ENCODE measurements at regions not wholly inside any gene's neighbourhood (a gene's known extent, or its start where the extent isn't known, plus 50 kb on each side); places are given as distances from the start of the nearest gene placed in this dataset.

DNA sequence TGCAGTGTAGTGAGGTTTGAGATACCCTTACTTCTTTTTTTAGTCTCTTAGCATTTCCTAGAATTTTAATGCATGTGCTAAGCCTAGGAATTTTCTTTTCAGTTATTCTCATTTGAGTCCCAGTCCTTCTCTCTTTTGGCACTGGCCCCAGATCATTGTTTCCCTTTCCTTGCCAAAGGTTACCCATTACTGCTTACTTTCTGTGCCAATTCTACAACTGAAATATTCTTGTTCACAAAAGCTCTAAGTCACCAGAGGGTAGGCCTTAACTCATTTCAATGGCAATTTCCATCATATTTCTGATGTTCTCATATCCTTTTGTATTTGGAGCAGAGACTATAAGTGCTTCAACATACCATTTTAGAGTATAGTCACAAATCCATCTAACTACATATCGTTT lies 199.6 kb upstream of the CBLB start:
- H3K9me2 ChIP-seq (ENCODE audit: low read depth, low read length) = no peaks in the 10 kb centered on the region
- TF ChIP-seq, protein P1, sequence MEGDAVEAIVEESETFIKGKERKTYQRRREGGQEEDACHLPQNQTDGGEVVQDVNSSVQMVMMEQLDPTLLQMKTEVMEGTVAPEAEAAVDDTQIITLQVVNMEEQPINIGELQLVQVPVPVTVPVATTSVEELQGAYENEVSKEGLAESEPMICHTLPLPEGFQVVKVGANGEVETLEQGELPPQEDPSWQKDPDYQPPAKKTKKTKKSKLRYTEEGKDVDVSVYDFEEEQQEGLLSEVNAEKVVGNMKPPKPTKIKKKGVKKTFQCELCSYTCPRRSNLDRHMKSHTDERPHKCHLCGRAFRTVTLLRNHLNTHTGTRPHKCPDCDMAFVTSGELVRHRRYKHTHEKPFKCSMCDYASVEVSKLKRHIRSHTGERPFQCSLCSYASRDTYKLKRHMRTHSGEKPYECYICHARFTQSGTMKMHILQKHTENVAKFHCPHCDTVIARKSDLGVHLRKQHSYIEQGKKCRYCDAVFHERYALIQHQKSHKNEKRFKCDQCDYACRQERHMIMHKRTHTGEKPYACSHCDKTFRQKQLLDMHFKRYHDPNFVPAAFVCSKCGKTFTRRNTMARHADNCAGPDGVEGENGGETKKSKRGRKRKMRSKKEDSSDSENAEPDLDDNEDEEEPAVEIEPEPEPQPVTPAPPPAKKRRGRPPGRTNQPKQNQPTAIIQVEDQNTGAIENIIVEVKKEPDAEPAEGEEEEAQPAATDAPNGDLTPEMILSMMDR (IDR thresholded peaks at IDR 0.05; ENCODE audit: low read length) = no peak
- no peak for TF ChIP-seq EZH2 (IDR thresholded peaks at IDR 0.05; ENCODE audit: borderline replicate concordance, low read length)
- H3K9ac ChIP-seq (ENCODE audit: low read length) = no peak overlapping the region
- H3F3A ChIP-seq (ENCODE audit: insufficient read depth, low read length) = no peaks in the 10 kb centered on the region
- H3K4me2 ChIP-seq (ENCODE audit: low read length) = no peak overlapping the region
- H3K4me1 ChIP-seq (ENCODE audit: insufficient read depth, low read length, severe bottlenecking) = no peaks in the 10 kb centered on the region
- peak overlapping the region; percentile 13; the same call in 1 of the 2 replicates for H2AFZ ChIP-seq (ENCODE audit: low read length)
- H3K79me2 ChIP-seq (ENCODE audit: insufficient read depth, low read length) = no peaks in the 10 kb centered on the region
- no peaks in the 10 kb centered on the region for H3K27me3 ChIP-seq (ENCODE audit: insufficient read depth, low read length)
- H3K27ac ChIP-seq (ENCODE audit: low read depth, low read length, poor library complexity, severe bottlenecking) = no peak overlapping the region
- no peak overlapping the region for H3K4me3 ChIP-seq (ENCODE audit: low read depth, low read length, poor library complexity, severe bottlenecking)
- H3K36me3 ChIP-seq (ENCODE audit: insufficient read depth, low read length) = no peaks in the 10 kb centered on the region
- H3K9me3 ChIP-seq (ENCODE audit: low read length) = 0 out of 2 replicates have a peak, but pooled peaks cover 3% of the 10 kb centered on the region
- H4K20me1 ChIP-seq (ENCODE audit: insufficient read depth, low read length) = no peaks in the 10 kb centered on the region

DNA sequence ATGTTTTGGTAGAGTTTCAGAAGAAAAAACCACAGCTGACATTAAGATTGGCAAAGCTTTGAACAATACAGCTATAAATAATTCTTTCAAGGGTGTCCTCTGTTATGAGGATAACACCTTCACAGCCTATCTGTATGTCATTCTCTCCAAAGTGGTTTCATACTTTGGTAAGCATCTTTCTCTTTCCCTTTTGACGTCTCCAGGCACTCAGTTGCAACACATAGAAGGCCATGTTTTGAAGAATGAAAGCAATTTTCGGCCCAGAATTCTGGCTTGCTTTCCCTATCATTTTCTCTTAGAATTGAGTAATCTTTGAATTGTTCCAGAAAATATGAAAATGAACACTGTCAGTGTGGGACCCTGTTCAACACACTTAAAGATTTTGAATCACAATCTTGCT lies 200.0 kb upstream of the CBLB start:
- Histone ChIP-seq H4K20me1 (ENCODE audit: insufficient read depth, low read length) (no peaks in the 10 kb centered on the region), H3K36me3 (ENCODE audit: insufficient read depth, low read length) (no peaks in the 10 kb centered on the region), H3K4me3 (ENCODE audit: low read depth, low read length, poor library complexity, severe bottlenecking) (no peak overlapping the region), H3F3A (ENCODE audit: insufficient read depth, low read length) (no peaks in the 10 kb centered on the region), H3K9me2 (ENCODE audit: low read depth, low read length) (no peaks in the 10 kb centered on the region), H3K9me3 (ENCODE audit: low read length) (0 out of 2 replicates have a peak, but pooled peaks cover 3% of the 10 kb centered on the region), H3K27ac (ENCODE audit: low read depth, low read length, poor library complexity, severe bottlenecking) (no peak overlapping the region), H3K79me2 (ENCODE audit: insufficient read depth, low read length) (no peaks in the 10 kb centered on the region), H3K27me3 (ENCODE audit: insufficient read depth, low read length) (no peaks in the 10 kb centered on the region), H3K4me1 (ENCODE audit: insufficient read depth, low read length, severe bottlenecking) (no peaks in the 10 kb centered on the region), H3K4me2 (ENCODE audit: low read length) (no peak overlapping the region), H3K9ac (ENCODE audit: low read length) (no peak overlapping the region), H2AFZ (ENCODE audit: low read length) (peak overlapping the region; percentile 13; the same call in 1 of the 2 replicates)
- TF ChIP-seq EZH2 (IDR thresholded peaks at IDR 0.05; ENCODE audit: borderline replicate concordance, low read length) = no peak
- TF ChIP-seq, protein P1 (IDR thresholded peaks at IDR 0.05; ENCODE audit: low read length) = no peak

DNA sequence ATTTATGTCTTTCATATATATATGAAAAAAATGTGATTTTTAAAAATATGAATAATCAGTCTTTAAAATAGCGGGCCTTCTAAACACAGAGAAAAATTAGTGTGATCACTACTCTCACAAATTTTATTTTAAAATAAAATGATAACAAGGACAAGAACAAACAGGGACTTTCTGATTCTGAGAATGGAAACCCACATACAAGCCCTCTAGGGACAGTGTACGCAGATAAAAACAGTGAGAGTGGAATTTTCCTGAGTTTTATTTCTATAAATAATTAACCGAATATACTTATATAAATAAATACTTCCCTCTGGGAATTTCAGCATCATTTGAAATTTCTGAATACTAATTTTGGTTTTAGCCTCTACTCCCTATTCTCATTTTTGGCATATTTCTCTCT lies 201.4 kb upstream of the CBLB start:
- Histone ChIP-seq H3K9me2 (ENCODE audit: low read depth, low read length) (no peaks in the 10 kb centered on the region), H3K9ac (ENCODE audit: low read length) (no peak overlapping the region), H3K36me3 (ENCODE audit: insufficient read depth, low read length) (no peaks in the 10 kb centered on the region), H3K4me2 (ENCODE audit: low read length) (no peak overlapping the region), H2AFZ (ENCODE audit: low read length) (no peak overlapping the region), H3F3A (ENCODE audit: insufficient read depth, low read length) (no peaks in the 10 kb centered on the region), H3K4me1 (ENCODE audit: insufficient read depth, low read length, severe bottlenecking) (no peaks in the 10 kb centered on the region), H3K4me3 (ENCODE audit: low read depth, low read length, poor library complexity, severe bottlenecking) (no peak overlapping the region), H3K27ac (ENCODE audit: low read depth, low read length, poor library complexity, severe bottlenecking) (no peak overlapping the region), H4K20me1 (ENCODE audit: insufficient read depth, low read length) (no peaks in the 10 kb centered on the region), H3K9me3 (ENCODE audit: low read length) (no peaks in the 10 kb centered on the region), H3K79me2 (ENCODE audit: insufficient read depth, low read length) (no peaks in the 10 kb centered on the region), H3K27me3 (ENCODE audit: insufficient read depth, low read length) (no peaks in the 10 kb centered on the region)
- no peak for TF ChIP-seq EZH2 (IDR thresholded peaks at IDR 0.05; ENCODE audit: borderline replicate concordance, low read length)
- TF ChIP-seq, protein P1 (IDR thresholded peaks at IDR 0.05; ENCODE audit: low read length) = no peak

Data from OCI-LY1 (cell line).